GM12891 (cell line): ENCODE measurements at regions not wholly inside any gene's neighbourhood (a gene's known extent, or its start where the extent isn't known, plus 50 kb on each side); places are given as distances from the start of the nearest gene placed in this dataset.

Source experiments
- POLR2A ChIP-seq: IDR thresholded peaks from 2 replicates; pipeline ENCODE4 v1.6.1; 2011; ENCODE audit warnings: low read depth, low read length, control low read depth
- POLR2AphosphoS5 ChIP-seq: IDR thresholded peaks from 2 replicates; pipeline ENCODE4 v1.6.1; 2011; ENCODE audit warnings: low read depth, low read length, control low read depth
- POU2F2 ChIP-seq: IDR thresholded peaks from 2 replicates; pipeline ENCODE4 v1.6.1; 2011; ENCODE audit warnings: low read depth, mild to moderate bottlenecking, control low read depth, low read length, moderate library complexity
- SPI1 ChIP-seq: IDR thresholded peaks from 2 replicates; pipeline ENCODE4 v1.6.1; 2011; ENCODE audit warnings: low read depth, low read length, control low read depth
- TAF1 ChIP-seq: IDR thresholded peaks from 2 replicates; pipeline ENCODE4 v1.6.1; 2011; ENCODE audit warnings: low read depth, low read length, control low read depth

- TF ChIP-seq POLR2A (no peak), TAF1 (no peak), POLR2AphosphoS5 (no peak), POU2F2 (no peak), SPI1 (no peak)
These were observed 101.3 kb upstream of the REG3A start for GRCh38 chr2:79260848-79261247.
